ENCODE measurements at regions not wholly inside any gene's neighbourhood (a gene's known extent, or its start where the extent isn't known, plus 50 kb on each side); places are given as distances from the start of the nearest gene placed in this dataset.

- Mint-ChIP-seq H3K36me3 (no peaks in the 10 kb centered on the region), H3K4me3 (no peak overlapping the region), H3K27me3 (no peaks in the 10 kb centered on the region), H3K9me3 (peaks cover 0 to 37% (median 14%) of the 10 kb centered on the region in 11 donors), H3K27ac (no peak overlapping the region), H3K4me1 (no peaks in the 10 kb centered on the region)
- POLR2A ChIA-PET: no interaction called here
- intact Hi-C loops (cut with micrococcal nuclease): no loop called here
- no peaks in the 10 kb centered on the region for H3K4me1 ChIP-seq (ENCODE audit: control insufficient read depth in 2 of 2, insufficient read depth in 2 of 2, low read length in 2 of 2)
- no peak for ATAC-seq
- H3K9me3 ChIP-seq (ENCODE audit: control insufficient read depth in 2 of 3, low read length in 3 of 3): peaks cover 0 to 5% (median 0%) of the 10 kb centered on the region in 3 experiments
- no peak overlapping the region for H3K27ac ChIP-seq (ENCODE audit: low read depth, low read length)
- no peaks in the 10 kb centered on the region for H3K27me3 ChIP-seq (ENCODE audit: control insufficient read depth in 2 of 2, insufficient read depth in 2 of 2, low read length in 2 of 2)
- no peak for DNase-seq
- CTCF ChIA-PET: no interaction called here
- no peak overlapping the region for H3K4me3 ChIP-seq (ENCODE audit: low read length)
- H3K36me3 ChIP-seq (ENCODE audit: control insufficient read depth in 2 of 3, insufficient read depth in 3 of 3, low read length in 3 of 3): no peaks in the 10 kb centered on the region
Observed at GRCh38 chr11:41920374-41920773, 460.9 kb upstream of the LRRC4C start.

- Histone ChIP-seq H3K4me1 (ENCODE audit: control insufficient read depth in 2 of 2, insufficient read depth in 2 of 2, low read length in 2 of 2) (no peaks in the 10 kb centered on the region), H3K9me3 (ENCODE audit: control insufficient read depth in 2 of 3, low read length in 3 of 3) (peaks cover 0 to 5% (median 0%) of the 10 kb centered on the region in 3 experiments), H3K27me3 (ENCODE audit: control insufficient read depth in 2 of 2, insufficient read depth in 2 of 2, low read length in 2 of 2) (no peaks in the 10 kb centered on the region), H3K36me3 (ENCODE audit: control insufficient read depth in 2 of 3, insufficient read depth in 3 of 3, low read length in 3 of 3) (no peaks in the 10 kb centered on the region), H3K27ac (ENCODE audit: low read depth, low read length) (no peak overlapping the region), H3K4me3 (ENCODE audit: low read length) (no peak overlapping the region)
- DNase-seq (no peak), ATAC-seq (no peak)
- no peak overlapping the region for H3K27ac Mint-ChIP-seq
- CTCF ChIA-PET: no interaction called here
- H3K4me3 Mint-ChIP-seq: no peak overlapping the region
- no peaks in the 10 kb centered on the region for H3K36me3 Mint-ChIP-seq
- peaks cover 0 to 42% (median 19%) of the 10 kb centered on the region in 11 donors for H3K9me3 Mint-ChIP-seq
- H3K27me3 Mint-ChIP-seq: no peaks in the 10 kb centered on the region
- POLR2A ChIA-PET: no interaction called here
- intact Hi-C loops (cut with micrococcal nuclease): no loop called here
- H3K4me1 Mint-ChIP-seq: no peaks in the 10 kb centered on the region
Observed at GRCh38 chr11:41921746-41922390, 462.4 kb upstream of the LRRC4C start.

GRCh38 chr11:41926339-41926738, 466.9 kb upstream of the LRRC4C start:
- no peaks in the 10 kb centered on the region for H3K27me3 ChIP-seq (ENCODE audit: control insufficient read depth in 2 of 2, insufficient read depth in 2 of 2, low read length in 2 of 2)
- no peaks in the 10 kb centered on the region for H3K4me1 ChIP-seq (ENCODE audit: control insufficient read depth in 2 of 2, insufficient read depth in 2 of 2, low read length in 2 of 2)
- Mint-ChIP-seq H3K4me3 (no peak overlapping the region), H3K27me3 (no peaks in the 10 kb centered on the region), H3K4me1 (no peaks in the 10 kb centered on the region), H3K27ac (no peak overlapping the region), H3K36me3 (peaks cover 0 to 3% (median 0%) of the 10 kb centered on the region in 5 donors), H3K9me3 (peaks cover 3 to 35% (median 10%) of the 10 kb centered on the region in 11 donors)
- no peak for DNase-seq
- H3K36me3 ChIP-seq (ENCODE audit: control insufficient read depth in 2 of 3, insufficient read depth in 3 of 3, low read length in 3 of 3): no peaks in the 10 kb centered on the region
- H3K4me3 ChIP-seq (ENCODE audit: low read length): no peak overlapping the region
- intact Hi-C loops (cut with micrococcal nuclease): no loop called here
- ATAC-seq: no peak
- H3K9me3 ChIP-seq (ENCODE audit: control insufficient read depth in 2 of 3, low read length in 3 of 3): no peaks in the 10 kb centered on the region
- POLR2A ChIA-PET: no interaction called here
- CTCF ChIA-PET: no interaction called here
- H3K27ac ChIP-seq (ENCODE audit: low read depth, low read length): no peak overlapping the region

- ATAC-seq (no peak), DNase-seq (no peak)
- H3K9me3 ChIP-seq (ENCODE audit: control insufficient read depth in 2 of 3, low read length in 3 of 3): peaks cover 0 to 4% (median 0%) of the 10 kb centered on the region in 3 experiments
- H3K27ac ChIP-seq (ENCODE audit: low read depth, low read length): no peak overlapping the region
- CTCF ChIA-PET: no interaction called here
- H3K27me3 Mint-ChIP-seq: no peaks in the 10 kb centered on the region
- peaks cover 0 to 38% (median 17%) of the 10 kb centered on the region in 11 donors for H3K9me3 Mint-ChIP-seq
- no peak overlapping the region for H3K4me3 Mint-ChIP-seq
- H3K36me3 Mint-ChIP-seq: peaks cover 0 to 3% (median 0%) of the 10 kb centered on the region in 5 donors
- no peaks in the 10 kb centered on the region for H3K27me3 ChIP-seq (ENCODE audit: control insufficient read depth in 2 of 2, insufficient read depth in 2 of 2, low read length in 2 of 2)
- no peaks in the 10 kb centered on the region for H3K36me3 ChIP-seq (ENCODE audit: control insufficient read depth in 2 of 3, insufficient read depth in 3 of 3, low read length in 3 of 3)
- POLR2A ChIA-PET: no interaction called here
- no peak overlapping the region for H3K4me3 ChIP-seq (ENCODE audit: low read length)
- intact Hi-C loops (cut with micrococcal nuclease): no loop called here
- H3K4me1 Mint-ChIP-seq: no peaks in the 10 kb centered on the region
- H3K4me1 ChIP-seq (ENCODE audit: control insufficient read depth in 2 of 2, insufficient read depth in 2 of 2, low read length in 2 of 2): no peaks in the 10 kb centered on the region
- no peak overlapping the region for H3K27ac Mint-ChIP-seq
Observed at GRCh38 chr11:41935241-41935640, 475.8 kb upstream of the LRRC4C start.

GRCh38 chr11:41935795-41936194, 476.3 kb upstream of the LRRC4C start:
- Histone ChIP-seq H3K27ac (ENCODE audit: low read depth, low read length) (no peak overlapping the region), H3K9me3 (ENCODE audit: control insufficient read depth in 2 of 3, low read length in 3 of 3) (peaks cover 0 to 4% (median 0%) of the 10 kb centered on the region in 3 experiments), H3K36me3 (ENCODE audit: control insufficient read depth in 2 of 3, insufficient read depth in 3 of 3, low read length in 3 of 3) (no peaks in the 10 kb centered on the region), H3K4me1 (ENCODE audit: control insufficient read depth in 2 of 2, insufficient read depth in 2 of 2, low read length in 2 of 2) (no peaks in the 10 kb centered on the region), H3K4me3 (ENCODE audit: low read length) (no peak overlapping the region), H3K27me3 (ENCODE audit: control insufficient read depth in 2 of 2, insufficient read depth in 2 of 2, low read length in 2 of 2) (no peaks in the 10 kb centered on the region)
- H3K36me3 Mint-ChIP-seq: peaks cover 0 to under 1% (median 0%) of the 10 kb centered on the region in 5 donors
- no peak overlapping the region for H3K27ac Mint-ChIP-seq
- ChIA-PET POLR2A (no interaction called here), CTCF (no interaction called here)
- no peaks in the 10 kb centered on the region for H3K27me3 Mint-ChIP-seq
- intact Hi-C loops (cut with micrococcal nuclease): no loop called here
- no peaks in the 10 kb centered on the region for H3K4me1 Mint-ChIP-seq
- H3K4me3 Mint-ChIP-seq: no peak overlapping the region
- H3K9me3 Mint-ChIP-seq: peaks cover 0 to 35% (median 15%) of the 10 kb centered on the region in 11 donors
- ATAC-seq: no peak
- DNase-seq: no peak

- ATAC-seq (no peak), DNase-seq (no peak)
- Mint-ChIP-seq H3K27me3 (no peaks in the 10 kb centered on the region), H3K4me3 (no peak overlapping the region), H3K27ac (no peak overlapping the region), H3K9me3 (peaks cover 0 to 30% (median 10%) of the 10 kb centered on the region in 11 donors), H3K36me3 (no peaks in the 10 kb centered on the region), H3K4me1 (no peaks in the 10 kb centered on the region)
- H3K27me3 ChIP-seq (ENCODE audit: control insufficient read depth in 2 of 2, insufficient read depth in 2 of 2, low read length in 2 of 2): no peaks in the 10 kb centered on the region
- intact Hi-C loops (cut with micrococcal nuclease): no loop called here
- ChIA-PET CTCF (no interaction called here), POLR2A (no interaction called here)
- H3K36me3 ChIP-seq (ENCODE audit: control insufficient read depth in 2 of 3, insufficient read depth in 3 of 3, low read length in 3 of 3): no peaks in the 10 kb centered on the region
- no peaks in the 10 kb centered on the region for H3K4me1 ChIP-seq (ENCODE audit: control insufficient read depth in 2 of 2, insufficient read depth in 2 of 2, low read length in 2 of 2)
- H3K27ac ChIP-seq (ENCODE audit: low read depth, low read length): no peak overlapping the region
- H3K9me3 ChIP-seq (ENCODE audit: control insufficient read depth in 2 of 3, low read length in 3 of 3): no peaks in the 10 kb centered on the region
- no peak overlapping the region for H3K4me3 ChIP-seq (ENCODE audit: low read length)
Observed at GRCh38 chr11:41943656-41944055, 484.2 kb upstream of the LRRC4C start.

GRCh38 chr11:41947392-41947791, 487.9 kb upstream of the LRRC4C start:
- H3K27me3 Mint-ChIP-seq: no peaks in the 10 kb centered on the region
- intact Hi-C loops (cut with micrococcal nuclease): no loop called here
- H3K4me3 Mint-ChIP-seq: no peak overlapping the region
- H3K9me3 Mint-ChIP-seq: peaks cover 0 to 26% (median 10%) of the 10 kb centered on the region in 11 donors
- H3K36me3 Mint-ChIP-seq: no peaks in the 10 kb centered on the region
- Histone ChIP-seq H3K4me3 (ENCODE audit: low read length) (no peak overlapping the region), H3K27me3 (ENCODE audit: control insufficient read depth in 2 of 2, insufficient read depth in 2 of 2, low read length in 2 of 2) (no peaks in the 10 kb centered on the region), H3K36me3 (ENCODE audit: control insufficient read depth in 2 of 3, insufficient read depth in 3 of 3, low read length in 3 of 3) (no peaks in the 10 kb centered on the region), H3K9me3 (ENCODE audit: control insufficient read depth in 2 of 3, low read length in 3 of 3) (no peaks in the 10 kb centered on the region), H3K27ac (ENCODE audit: low read depth, low read length) (no peak overlapping the region), H3K4me1 (ENCODE audit: control insufficient read depth in 2 of 2, insufficient read depth in 2 of 2, low read length in 2 of 2) (no peaks in the 10 kb centered on the region)
- CTCF ChIA-PET: no interaction called here
- no peaks in the 10 kb centered on the region for H3K4me1 Mint-ChIP-seq
- DNase-seq (no peak), ATAC-seq (no peak)
- no peak overlapping the region for H3K27ac Mint-ChIP-seq
- POLR2A ChIA-PET: no interaction called here

Measured in naive thymus-derived CD4-positive, alpha-beta T cell (primary cell).